Mucosa of descending colon (tissue), 3 donors: ENCODE measurements at regions not wholly inside any gene's neighbourhood (a gene's known extent, or its start where the extent isn't known, plus 50 kb on each side); places are given as distances from the start of the nearest gene placed in this dataset.

ENCODE experiments used
- ATAC-seq: fragments of 200-7000 bp; cut with Tn5 transposase; one replicate; pipeline ENCODE4 v1.9.1; 2020; ENCODE audit warnings: mild to moderate bottlenecking, moderate library complexity
- DNase-seq, 3 donors: peaks; one replicate each; pipeline ENCODE4 v3.0.0-alpha.2; 2020
- H3K36me3 ChIP-seq: fragments of 200-600 bp; one replicate; pipeline ENCODE4 v1.8.0; 2021; ENCODE audit warnings: low read depth, mild to moderate bottlenecking
- H3K4me1 ChIP-seq: fragments of 200-600 bp; one replicate; pipeline ENCODE4 v1.8.0; 2021; ENCODE audit warnings: low read depth, mild to moderate bottlenecking
- H3K4me3 ChIP-seq: fragments of 200-600 bp; one replicate; pipeline ENCODE4 v1.8.0; 2021; ENCODE audit warnings: mild to moderate bottlenecking
- H3K9me3 ChIP-seq: fragments of 200-600 bp; one replicate; pipeline ENCODE4 v1.8.0; 2021; ENCODE audit warnings: mild to moderate bottlenecking
- CTCF ChIP-seq: fragments of 200-600 bp; IDR thresholded peaks from one replicate; pipeline ENCODE4 v1.8.0; 2022; ENCODE audit warnings: antibody characterized with exemption, mild to moderate bottlenecking
- intact Hi-C, 2 donors: fragments of 100-400 bp; cut with DNase I in 1 of 2; cut with micrococcal nuclease in 1 of 2; formaldehyde crosslinking; loops; one replicate each; pipeline versions ENCODE4 v1.11.0 to v1.11.1; 2022; cut with DNase I, micrococcal nuclease
- donor health status: DM: no; HTN: no; CAD: no; lungs with moderate emphysema.
- donor health status: DM: no; HTN: no; CAD: no.
- donor health status: DM: no; HTN: yes; CAD: no.

GRCh38 chr5:100273846-100274580 is 261.2 kb upstream of the FAM174A start:
- ATAC-seq (no peak), DNase-seq (no peak)
- Histone ChIP-seq H3K4me3 (no peak overlapping the region), H3K4me1 (no peaks in the 10 kb centered on the region), H3K9me3 (no peaks in the 10 kb centered on the region), H3K36me3 (no peaks in the 10 kb centered on the region)
- intact Hi-C loops: no loop called here
- TF ChIP-seq CTCF: no peak

GRCh38 chr5:100270023-100270771 is 265.0 kb upstream of the FAM174A start:
- intact Hi-C loops: no loop called here
- no peaks in the 10 kb centered on the region for H3K4me1 ChIP-seq
- H3K9me3 ChIP-seq: peaks cover 1% of the 10 kb centered on the region
- no peaks in the 10 kb centered on the region for H3K36me3 ChIP-seq
- H3K4me3 ChIP-seq: no peak overlapping the region
- no peak for TF ChIP-seq CTCF
- ATAC-seq (no peak), DNase-seq (no peak)

GRCh38 chr5:100260968-100261367 is 274.2 kb upstream of the FAM174A start:
- no peaks in the 10 kb centered on the region for H3K4me1 ChIP-seq
- H3K4me3 ChIP-seq: no peak overlapping the region
- no peak for TF ChIP-seq CTCF
- DNase-seq (no peak), ATAC-seq (no peak)
- no peaks in the 10 kb centered on the region for H3K36me3 ChIP-seq
- no peaks in the 10 kb centered on the region for H3K9me3 ChIP-seq
- intact Hi-C loops: no loop called here

- no peak overlapping the region for H3K4me3 ChIP-seq
- no peaks in the 10 kb centered on the region for H3K9me3 ChIP-seq
- ATAC-seq (no peak), DNase-seq (no peak)
- intact Hi-C loops: no loop called here
- no peaks in the 10 kb centered on the region for H3K36me3 ChIP-seq
- no peaks in the 10 kb centered on the region for H3K4me1 ChIP-seq
- no peak for TF ChIP-seq CTCF
Observed at GRCh38 chr5:100252944-100253343, 282.2 kb upstream of the FAM174A start.

GRCh38 chr5:100252037-100252436 is 283.1 kb upstream of the FAM174A start:
- ATAC-seq: no peak
- H3K9me3 ChIP-seq: no peaks in the 10 kb centered on the region

More at GRCh38 chr5:100252037-100252436, 283.1 kb upstream of the FAM174A start:
- intact Hi-C loops: no loop called here
- Histone ChIP-seq H3K36me3 (no peaks in the 10 kb centered on the region), H3K4me3 (no peak overlapping the region), H3K4me1 (no peaks in the 10 kb centered on the region)
- DNase-seq: no peak
- TF ChIP-seq CTCF: no peak
